ENCODE measurements at regions not wholly inside any gene's neighbourhood (a gene's known extent, or its start where the extent isn't known, plus 50 kb on each side); places are given as distances from the start of the nearest gene placed in this dataset.

- TF ChIP-seq MXI1 (IDR thresholded peaks at IDR 0.05; ENCODE audit: borderline replicate concordance, low read depth, low read length) (no peak), MAZ (IDR thresholded peaks at IDR 0.05; ENCODE audit: borderline replicate concordance, low read depth, low read length) (no peak), RFX5 (IDR thresholded peaks at IDR 0.05; ENCODE audit: low read depth, low read length) (no peak), MAFK (IDR thresholded peaks at IDR 0.05; ENCODE audit: low read depth, low read length) (no peak), NFE2L2 (IDR thresholded peaks at IDR 0.05; ENCODE audit: low read depth, low read length) (no peak), CEBPB (IDR thresholded peaks at IDR 0.05; ENCODE audit: low read depth, low read length) (no peak), ELK1 (IDR thresholded peaks at IDR 0.05; ENCODE audit: borderline replicate concordance, low read depth, low read length) (no peak)
- intact Hi-C loops (cut with micrococcal nuclease), result no loop called here
- dilution Hi-C loops (cut with HindIII; ENCODE audit: low sequenced_read_pairs, unreplicated experiment), result no loop called here
- Histone ChIP-seq H3K18ac (ENCODE audit: low read depth, low read length) (no peak overlapping the region), H3K4me3 (ENCODE audit: insufficient read depth, low read depth, low read length) (no peak overlapping the region), H3K9me1 (ENCODE audit: insufficient read depth, low read length) (no peaks in the 10 kb centered on the region), H3K14ac (replicated peaks; ENCODE audit: low read depth, low read length) (no peak overlapping the region), H3K9ac (ENCODE audit: low read depth, low read length) (no peak overlapping the region), H3K23ac (ENCODE audit: low read depth, low read length) (no peak overlapping the region), H2BK20ac (ENCODE audit: low read depth, low read length) (no peak overlapping the region), H2BK120ac (ENCODE audit: low read depth, low read length) (no peak overlapping the region), H2BK15ac (ENCODE audit: low read depth, low read length) (no peak overlapping the region), H2AK5ac (ENCODE audit: low read depth, low read length) (no peak overlapping the region), H3K9me3 (ENCODE audit: control insufficient read depth, insufficient read depth, low read length) (no peaks in the 10 kb centered on the region), H2BK5ac (ENCODE audit: low read depth, low read length, poor library complexity, severe bottlenecking) (no peak overlapping the region), H3K56ac (ENCODE audit: extremely low read depth, insufficient read depth, low read length) (no peak overlapping the region), H3K27me3 (ENCODE audit: control insufficient read depth, insufficient read depth, low read length) (no peaks in the 10 kb centered on the region), H3K4me1 (ENCODE audit: control insufficient read depth, insufficient read depth, low read length) (no peaks in the 10 kb centered on the region), H2AK9ac (replicated peaks; ENCODE audit: low read depth, low read length, poor library complexity) (no peak overlapping the region), H4K91ac (ENCODE audit: insufficient read depth, low read depth, low read length) (no peak overlapping the region), H3K27ac (ENCODE audit: insufficient read depth, low read length) (no peak overlapping the region), H3K4ac (ENCODE audit: low read depth, low read length) (no peak overlapping the region), H4K5ac (ENCODE audit: low read depth, low read length) (no peak overlapping the region), H3K4me2 (ENCODE audit: low read depth, low read length) (no peak overlapping the region), H4K20me1 (ENCODE audit: insufficient read depth, low read length) (no peaks in the 10 kb centered on the region), H2AFZ (replicated peaks; ENCODE audit: low read length, poor library complexity) (no peak overlapping the region), H3K79me1 (ENCODE audit: low read depth in 1 of 2, low read length in 2 of 2) (no peaks in the 10 kb centered on the region), H4K8ac (ENCODE audit: low read depth in 2 of 2, low read length in 2 of 2) (no peak overlapping the region), H3K36me3 (ENCODE audit: control insufficient read depth, insufficient read depth, low read length) (no peaks in the 10 kb centered on the region)
- DNase-seq (no peak), ATAC-seq (ENCODE audit: low read depth) (no peak)
- WGBS, 2 experiments (ENCODE audit: extremely low coverage in 2 of 2, insufficient read length in 1 of 2), result no CpG with 5 or more reads among the region's 1 CpG
- CTCF ChIA-PET, result interaction anchor here (0.7 kb wide), 1 partner anchor 13 kb away, joined by 4 read pairs; no protein-coding TSS in a partner anchor
- in situ Hi-C loops (cut with MboI; ENCODE audit: low sequenced_read_pairs), result no loop called here
- POLR2A ChIA-PET (ENCODE audit: unreplicated experiment), result no interaction called here
- no TSS peak for BruUV-seq (replicated peaks)
These were observed 176.2 kb upstream of the UFM1 start for GRCh38 chr13:38173403-38173802.
